ENCODE measurements at regions not wholly inside any gene's neighbourhood (a gene's known extent, or its start where the extent isn't known, plus 50 kb on each side); places are given as distances from the start of the nearest gene placed in this dataset.

DNA sequence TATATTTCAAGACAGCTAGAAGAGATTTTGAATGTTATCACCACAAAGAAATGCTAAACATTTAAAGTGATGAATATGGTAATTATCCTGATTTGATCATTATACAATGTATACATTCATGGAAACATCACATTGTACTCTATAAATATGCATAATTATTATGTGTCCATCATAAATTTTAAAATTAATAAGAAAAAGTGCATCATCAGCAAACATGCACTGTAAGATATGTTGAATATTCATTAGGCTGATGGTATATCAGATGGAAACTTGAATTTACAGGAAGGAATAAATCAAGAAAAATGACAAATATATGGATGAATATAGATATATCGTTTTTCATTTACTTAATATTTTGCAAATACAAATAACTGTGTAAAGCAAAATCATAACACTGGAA, 812.1 kb upstream of the INTU start:
- Histone ChIP-seq H3K36me3 (replicated peaks) (no peaks in the 10 kb centered on the region), H3K4me3 (ENCODE audit: low read depth, low read length) (no peak overlapping the region), H3K27ac (no peak overlapping the region), H3K27me3 (replicated peaks) (no peaks in the 10 kb centered on the region)
- in situ Hi-C loops (cut with HindIII; ENCODE audit: low pct_ligation_motif_present, low sequenced_read_pairs) = no loop called here
- TF ChIP-seq, protein P1, sequence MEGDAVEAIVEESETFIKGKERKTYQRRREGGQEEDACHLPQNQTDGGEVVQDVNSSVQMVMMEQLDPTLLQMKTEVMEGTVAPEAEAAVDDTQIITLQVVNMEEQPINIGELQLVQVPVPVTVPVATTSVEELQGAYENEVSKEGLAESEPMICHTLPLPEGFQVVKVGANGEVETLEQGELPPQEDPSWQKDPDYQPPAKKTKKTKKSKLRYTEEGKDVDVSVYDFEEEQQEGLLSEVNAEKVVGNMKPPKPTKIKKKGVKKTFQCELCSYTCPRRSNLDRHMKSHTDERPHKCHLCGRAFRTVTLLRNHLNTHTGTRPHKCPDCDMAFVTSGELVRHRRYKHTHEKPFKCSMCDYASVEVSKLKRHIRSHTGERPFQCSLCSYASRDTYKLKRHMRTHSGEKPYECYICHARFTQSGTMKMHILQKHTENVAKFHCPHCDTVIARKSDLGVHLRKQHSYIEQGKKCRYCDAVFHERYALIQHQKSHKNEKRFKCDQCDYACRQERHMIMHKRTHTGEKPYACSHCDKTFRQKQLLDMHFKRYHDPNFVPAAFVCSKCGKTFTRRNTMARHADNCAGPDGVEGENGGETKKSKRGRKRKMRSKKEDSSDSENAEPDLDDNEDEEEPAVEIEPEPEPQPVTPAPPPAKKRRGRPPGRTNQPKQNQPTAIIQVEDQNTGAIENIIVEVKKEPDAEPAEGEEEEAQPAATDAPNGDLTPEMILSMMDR (IDR thresholded peaks at IDR 0.05; ENCODE audit: low read depth, low read length, missing control alignments) = no peak
- no peak for DNase-seq

DNA sequence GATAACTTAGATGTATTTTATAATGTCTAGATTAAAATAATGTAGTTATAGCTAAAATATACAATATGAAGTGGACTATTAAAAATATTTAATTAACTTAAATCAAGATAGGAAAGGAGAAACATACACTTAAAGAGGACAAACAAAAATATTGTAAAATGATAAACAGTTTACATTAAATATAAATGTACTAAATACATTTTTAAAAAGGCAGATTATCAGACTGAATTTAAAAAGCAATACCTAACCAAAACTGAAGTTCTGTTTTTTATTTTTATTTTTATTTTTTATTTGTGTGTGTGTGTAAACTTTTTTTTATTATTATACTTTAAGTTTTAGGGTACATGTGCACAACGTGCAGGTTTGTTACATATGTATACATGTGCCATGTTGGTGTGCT, 811.6 kb upstream of the INTU start:
- TF ChIP-seq, protein P1 (IDR thresholded peaks at IDR 0.05; ENCODE audit: low read depth, low read length, missing control alignments) = no peak
- Histone ChIP-seq H3K4me3 (ENCODE audit: low read depth, low read length) (no peak overlapping the region), H3K36me3 (replicated peaks) (no peaks in the 10 kb centered on the region), H3K27me3 (replicated peaks) (no peaks in the 10 kb centered on the region), H3K27ac (no peak overlapping the region)
- no peak for DNase-seq
- in situ Hi-C loops (cut with HindIII; ENCODE audit: low pct_ligation_motif_present, low sequenced_read_pairs) = no loop called here

DNA sequence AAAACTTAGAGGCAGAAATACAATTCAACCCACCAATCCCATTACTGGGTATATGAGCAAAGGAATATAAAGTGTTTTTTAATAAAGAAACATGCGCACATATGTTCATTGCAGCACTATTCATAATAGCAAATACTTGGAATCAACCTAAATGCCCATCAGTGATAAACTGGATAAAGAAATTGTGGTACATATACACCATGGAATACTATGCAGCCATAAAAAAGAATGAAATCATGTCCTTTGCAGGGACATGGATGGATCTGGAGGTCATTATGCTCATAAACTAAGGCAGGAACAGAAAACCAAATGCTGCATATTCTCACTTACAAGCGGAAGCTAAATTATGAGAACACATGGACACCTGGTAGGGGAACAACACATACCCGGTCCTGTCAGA, 807.7 kb upstream of the INTU start:
- Histone ChIP-seq H3K27ac (no peak overlapping the region), H3K27me3 (replicated peaks) (no peaks in the 10 kb centered on the region), H3K36me3 (replicated peaks) (no peaks in the 10 kb centered on the region), H3K4me3 (ENCODE audit: low read depth, low read length) (no peak overlapping the region)
- in situ Hi-C loops (cut with HindIII; ENCODE audit: low pct_ligation_motif_present, low sequenced_read_pairs) = no loop called here
- DNase-seq = no peak
- TF ChIP-seq, protein P1 (IDR thresholded peaks at IDR 0.05; ENCODE audit: low read depth, low read length, missing control alignments) = no peak

DNA sequence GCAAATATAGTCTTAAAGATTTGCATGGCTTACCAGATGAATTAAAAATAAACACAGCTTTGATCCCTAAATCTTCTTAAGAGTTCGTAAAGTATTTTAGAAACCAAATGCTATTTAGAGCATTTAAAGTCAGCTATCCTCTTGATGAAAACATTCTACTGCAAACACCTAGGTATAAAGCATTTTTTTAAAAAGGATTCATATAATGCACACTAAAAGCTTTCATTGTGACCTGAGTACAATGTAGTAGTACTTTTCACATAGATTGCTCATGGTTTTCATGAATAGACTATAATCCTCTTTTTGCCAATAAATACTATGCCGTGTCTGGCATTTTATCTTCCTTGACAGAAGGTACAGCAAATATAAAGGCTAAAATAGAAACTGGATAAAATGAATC, 805.1 kb upstream of the INTU start:
- in situ Hi-C loops (cut with HindIII; ENCODE audit: low pct_ligation_motif_present, low sequenced_read_pairs) = no loop called here
- Histone ChIP-seq H3K27me3 (replicated peaks) (no peaks in the 10 kb centered on the region), H3K4me3 (ENCODE audit: low read depth, low read length) (no peak overlapping the region), H3K36me3 (replicated peaks) (no peaks in the 10 kb centered on the region), H3K27ac (no peak overlapping the region)
- DNase-seq = no peak
- TF ChIP-seq, protein P1 (IDR thresholded peaks at IDR 0.05; ENCODE audit: low read depth, low read length, missing control alignments) = no peak

DNA sequence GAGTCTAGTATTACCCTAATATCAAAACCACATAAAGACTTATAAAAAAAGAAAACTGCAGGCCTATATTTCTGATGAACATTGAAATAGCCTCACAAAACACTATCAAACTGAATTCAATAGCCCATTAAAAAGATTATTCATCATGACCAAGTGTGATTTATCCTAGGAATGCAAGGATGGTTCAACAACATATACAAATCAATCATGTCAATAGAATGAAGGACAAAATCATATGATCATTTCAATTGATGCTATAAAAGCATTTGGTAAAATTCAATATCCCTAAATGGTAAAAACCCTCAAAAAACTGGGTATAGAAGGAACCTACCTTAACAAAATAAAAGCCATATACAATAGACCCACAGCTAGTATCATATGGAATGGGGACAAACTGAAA, 797.9 kb upstream of the INTU start:
- no peaks in the 10 kb centered on the region for H3K36me3 ChIP-seq (replicated peaks)
- no peaks in the 10 kb centered on the region for H3K27me3 ChIP-seq (replicated peaks)
- in situ Hi-C loops (cut with HindIII; ENCODE audit: low pct_ligation_motif_present, low sequenced_read_pairs) = no loop called here
- H3K4me3 ChIP-seq (ENCODE audit: low read depth, low read length) = no peak overlapping the region
- H3K27ac ChIP-seq = no peak overlapping the region
- DNase-seq = no peak
- TF ChIP-seq, protein P1 (IDR thresholded peaks at IDR 0.05; ENCODE audit: low read depth, low read length, missing control alignments) = no peak

DNA sequence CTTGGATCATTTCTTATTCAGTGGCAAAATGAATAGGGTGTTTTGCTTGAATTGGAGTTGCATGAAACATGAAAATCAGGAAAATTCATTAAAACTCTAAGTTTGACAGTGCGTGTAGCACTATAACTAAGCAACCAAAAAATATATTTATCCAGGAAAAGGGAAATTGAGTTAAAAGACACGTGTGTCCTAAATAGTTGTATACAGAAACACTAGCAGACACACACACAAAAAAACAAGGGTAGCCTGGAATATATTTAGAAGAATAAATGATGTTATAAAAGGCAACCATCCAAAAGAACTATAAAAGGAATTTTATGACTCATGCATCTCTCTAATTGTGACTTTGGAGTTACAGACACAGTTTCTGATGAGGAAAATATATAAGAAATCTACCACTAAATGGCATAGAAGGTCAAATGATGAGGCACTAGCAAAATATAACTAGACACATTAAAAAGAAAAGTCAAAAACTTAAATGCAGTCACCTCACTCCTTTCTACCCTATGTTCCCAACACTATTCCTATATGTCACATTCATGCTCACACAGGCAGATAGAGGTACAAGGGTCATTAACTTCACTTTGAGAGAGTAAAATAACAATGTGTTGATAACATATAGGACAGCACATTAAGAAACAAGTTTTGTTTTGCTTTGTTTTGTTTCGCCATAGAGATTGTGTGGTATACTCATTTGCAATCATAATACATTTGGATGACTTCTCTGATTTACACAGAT, 793.6 kb upstream of the INTU start:
- no peaks in the 10 kb centered on the region for H3K27me3 ChIP-seq (replicated peaks)
- H3K36me3 ChIP-seq (replicated peaks) = no peaks in the 10 kb centered on the region
- TF ChIP-seq, protein P1 (IDR thresholded peaks at IDR 0.05; ENCODE audit: low read depth, low read length, missing control alignments) = no peak
- in situ Hi-C loops (cut with HindIII; ENCODE audit: low pct_ligation_motif_present, low sequenced_read_pairs) = no loop called here
- no peak for DNase-seq
- no peak overlapping the region for H3K27ac ChIP-seq
- no peak overlapping the region for H3K4me3 ChIP-seq (ENCODE audit: low read depth, low read length)
